ENCODE measurements at regions not wholly inside any gene's neighbourhood (a gene's known extent, or its start where the extent isn't known, plus 50 kb on each side); places are given as distances from the start of the nearest gene placed in this dataset.

- TF ChIP-seq, protein P1, sequence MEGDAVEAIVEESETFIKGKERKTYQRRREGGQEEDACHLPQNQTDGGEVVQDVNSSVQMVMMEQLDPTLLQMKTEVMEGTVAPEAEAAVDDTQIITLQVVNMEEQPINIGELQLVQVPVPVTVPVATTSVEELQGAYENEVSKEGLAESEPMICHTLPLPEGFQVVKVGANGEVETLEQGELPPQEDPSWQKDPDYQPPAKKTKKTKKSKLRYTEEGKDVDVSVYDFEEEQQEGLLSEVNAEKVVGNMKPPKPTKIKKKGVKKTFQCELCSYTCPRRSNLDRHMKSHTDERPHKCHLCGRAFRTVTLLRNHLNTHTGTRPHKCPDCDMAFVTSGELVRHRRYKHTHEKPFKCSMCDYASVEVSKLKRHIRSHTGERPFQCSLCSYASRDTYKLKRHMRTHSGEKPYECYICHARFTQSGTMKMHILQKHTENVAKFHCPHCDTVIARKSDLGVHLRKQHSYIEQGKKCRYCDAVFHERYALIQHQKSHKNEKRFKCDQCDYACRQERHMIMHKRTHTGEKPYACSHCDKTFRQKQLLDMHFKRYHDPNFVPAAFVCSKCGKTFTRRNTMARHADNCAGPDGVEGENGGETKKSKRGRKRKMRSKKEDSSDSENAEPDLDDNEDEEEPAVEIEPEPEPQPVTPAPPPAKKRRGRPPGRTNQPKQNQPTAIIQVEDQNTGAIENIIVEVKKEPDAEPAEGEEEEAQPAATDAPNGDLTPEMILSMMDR (IDR thresholded peaks at IDR 0.05; ENCODE audit: insufficient read depth, low read depth, low read length): no peak
- no peak for TF ChIP-seq EZH2 (IDR thresholded peaks at IDR 0.05; ENCODE audit: insufficient read depth, low read length)
These were observed 816.1 kb upstream of the TENM3 start for GRCh38 chr4:181427076-181427475.
